HG03575 (cell line): ENCODE measurements at regions not wholly inside any gene's neighbourhood (a gene's known extent, or its start where the extent isn't known, plus 50 kb on each side); places are given as distances from the start of the nearest gene placed in this dataset.
"Not testable (repeated sequence)": the region's sequence is repeated elsewhere in the genome, so short reads cannot be mapped to it uniquely, and the experiment has no call there.

Source experiments
- ATAC-seq: cut with Tn5 transposase; IDR thresholded peaks from one replicate; pipeline ENCODE4 v1.9.1; 2021; ENCODE audit not compliant: unreplicated experiment, insufficient number of reproducible peaks, low FRiP score; ENCODE audit errors: extremely low read depth

- ATAC-seq = not testable (repeated sequence)
Observed at GRCh38 chr9:3733527-3734262, 207.9 kb upstream of the RFX3 start.

DNA sequence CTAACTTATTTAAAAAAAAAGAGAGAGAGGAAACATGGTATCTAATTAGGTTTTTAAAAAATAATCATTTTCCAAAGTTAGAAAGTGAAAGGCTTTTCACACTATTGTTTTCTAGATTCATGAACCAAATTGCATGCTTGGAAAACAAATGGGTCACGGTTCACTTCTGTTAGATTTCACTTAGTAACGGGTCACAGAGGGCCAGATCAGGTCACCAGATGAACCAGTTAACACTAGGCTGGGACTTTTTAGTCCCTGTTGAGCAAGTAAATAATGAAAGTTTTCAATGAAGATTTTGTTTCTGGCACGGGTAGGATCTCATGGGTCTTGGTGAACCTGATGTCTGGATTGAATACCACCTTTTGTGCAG is 207.2 kb upstream of the RFX3 start:
- no peak for ATAC-seq

GRCh38 chr9:3732077-3733038 is 206.6 kb upstream of the RFX3 start:
- ATAC-seq = peak; percentile 86

GRCh38 chr9:3730511-3730922 is 204.7 kb upstream of the RFX3 start:
- ATAC-seq = no peak

DNA sequence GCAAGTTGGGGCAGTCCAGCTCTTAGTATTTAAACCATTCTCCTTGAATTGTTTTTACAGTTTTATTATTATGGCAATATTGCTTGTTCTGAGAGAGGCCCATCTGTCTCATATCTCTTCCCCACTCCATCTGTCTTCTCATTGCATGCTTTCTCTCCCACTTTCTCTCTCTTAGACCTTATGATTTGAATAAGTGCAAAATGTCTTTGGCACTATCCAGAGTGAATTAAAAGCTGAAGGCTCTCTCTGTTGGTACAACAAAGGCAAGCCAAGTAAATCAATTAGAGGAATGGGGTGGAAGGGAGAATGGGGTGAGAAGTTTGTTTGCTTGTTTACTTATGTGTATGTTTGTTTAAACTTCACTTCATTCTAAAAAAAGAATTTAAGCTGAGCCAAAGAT is 195.3 kb upstream of the RFX3 start:
- ATAC-seq = no peak

GRCh38 chr9:3719286-3719685 is 193.5 kb upstream of the RFX3 start:
- ATAC-seq = no peak

DNA sequence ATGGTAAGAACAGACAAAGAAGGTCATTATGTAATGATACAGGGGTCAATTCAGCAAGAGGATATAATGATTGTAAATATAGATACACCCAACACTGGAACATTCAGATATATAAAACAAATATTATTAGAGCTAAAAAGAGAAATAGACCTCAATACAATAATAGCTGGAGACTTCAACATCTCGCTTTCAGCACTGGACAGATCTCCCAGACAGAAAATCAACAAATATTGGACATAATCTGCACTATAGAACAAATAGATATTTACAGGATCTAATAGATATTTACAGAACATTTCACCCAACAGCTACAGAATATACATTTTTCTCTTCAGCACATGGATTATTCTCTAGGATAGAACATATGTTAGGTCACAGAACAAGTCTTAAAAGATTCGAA is 190.6 kb upstream of the RFX3 start:
- no peak for ATAC-seq

GRCh38 chr9:3708751-3709150 is 182.9 kb upstream of the RFX3 start:
- no peak for ATAC-seq

DNA sequence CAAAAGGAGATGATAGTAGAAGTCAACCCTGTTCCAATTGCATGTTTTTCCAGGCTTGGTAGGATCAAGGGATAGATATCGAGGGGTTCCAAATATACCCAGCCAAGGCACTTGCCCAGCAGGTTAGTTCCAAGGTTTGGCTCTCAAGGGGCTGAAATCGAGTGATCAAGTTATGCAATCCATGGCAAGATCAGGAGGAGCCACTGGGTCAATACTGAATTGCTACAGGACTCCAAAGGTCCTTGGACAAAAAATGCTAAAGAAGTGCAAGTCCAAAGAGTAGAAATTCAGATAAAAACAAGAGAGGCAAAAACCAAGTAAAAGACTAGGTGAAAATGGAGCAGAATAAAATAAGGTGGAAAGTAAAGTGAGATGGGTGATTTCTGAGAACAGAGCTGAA is 179.1 kb upstream of the RFX3 start:
- ATAC-seq = no peak

DNA sequence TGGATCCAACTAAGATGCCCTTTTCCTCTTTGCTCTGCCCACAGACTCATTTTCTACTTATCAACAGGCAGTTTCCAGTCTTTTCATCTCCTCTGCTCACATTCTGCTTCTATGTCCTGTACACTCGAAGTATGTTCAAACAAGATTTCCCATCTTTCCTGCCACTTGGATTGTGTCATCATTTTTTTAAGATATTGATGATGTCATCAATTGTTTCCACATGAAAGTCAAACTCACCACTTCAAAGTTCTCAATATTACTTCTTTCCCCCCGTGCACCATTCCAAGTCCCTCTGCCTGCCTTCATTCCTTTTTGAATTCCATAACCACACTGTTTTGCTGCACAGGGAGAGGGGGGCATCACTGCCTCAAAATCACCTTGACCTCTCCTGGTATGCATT is 175.0 kb upstream of the RFX3 start:
- no peak for ATAC-seq

DNA sequence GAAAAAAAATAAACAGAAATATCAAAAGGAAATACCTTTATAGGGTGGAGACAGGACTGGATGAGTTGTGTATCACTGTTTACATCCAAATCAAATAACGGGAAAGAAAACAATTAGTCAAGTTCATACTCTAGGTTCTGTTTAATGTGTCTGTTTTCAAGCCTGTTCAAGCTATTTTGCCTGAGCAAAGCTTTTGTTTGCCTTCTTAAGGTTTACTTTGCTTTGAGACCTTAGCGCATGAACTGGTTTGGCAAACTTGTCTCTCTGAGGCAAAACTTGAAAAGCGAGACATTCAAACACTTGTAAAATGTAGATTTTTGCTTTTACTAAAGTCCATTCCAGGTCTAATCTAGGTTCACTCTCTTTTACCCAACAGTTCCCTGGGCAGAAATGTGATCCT is 174.1 kb upstream of the RFX3 start:
- no peak for ATAC-seq

DNA sequence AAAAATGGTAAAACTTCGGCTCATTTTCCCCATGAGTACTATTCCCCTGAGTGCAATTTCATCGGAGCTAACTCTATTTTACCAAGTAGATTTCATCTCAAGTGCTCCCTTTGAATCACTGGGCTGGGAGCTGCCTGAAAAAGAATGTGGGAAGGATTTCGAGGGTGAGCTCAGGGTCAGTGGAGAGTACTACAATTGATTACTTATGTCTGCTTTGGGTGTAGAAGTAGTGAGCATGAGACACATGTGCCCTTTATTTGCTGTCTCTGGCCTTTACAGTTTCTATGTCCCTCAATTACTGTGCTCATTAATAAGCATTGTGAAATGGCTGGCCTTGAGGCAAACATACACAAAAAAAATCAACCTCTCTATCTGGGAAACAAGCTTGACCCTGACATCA is 172.7 kb upstream of the RFX3 start:
- no peak for ATAC-seq

GRCh38 chr9:3698076-3698475 is 172.3 kb upstream of the RFX3 start:
- no peak for ATAC-seq

GRCh38 chr9:3696368-3696767 is 170.6 kb upstream of the RFX3 start:
- ATAC-seq = no peak

- ATAC-seq = no peak
Observed at GRCh38 chr9:3692606-3693005, 166.8 kb upstream of the RFX3 start.

- no peak for ATAC-seq
Observed at GRCh38 chr9:3689555-3689954, 163.8 kb upstream of the RFX3 start.

GRCh38 chr9:3687145-3687544 is 161.3 kb upstream of the RFX3 start:
- ATAC-seq = no peak

GRCh38 chr9:3682186-3682585 is 156.4 kb upstream of the RFX3 start:
- no peak for ATAC-seq

- no peak for ATAC-seq
Observed at GRCh38 chr9:3677541-3677940, 151.7 kb upstream of the RFX3 start.

DNA sequence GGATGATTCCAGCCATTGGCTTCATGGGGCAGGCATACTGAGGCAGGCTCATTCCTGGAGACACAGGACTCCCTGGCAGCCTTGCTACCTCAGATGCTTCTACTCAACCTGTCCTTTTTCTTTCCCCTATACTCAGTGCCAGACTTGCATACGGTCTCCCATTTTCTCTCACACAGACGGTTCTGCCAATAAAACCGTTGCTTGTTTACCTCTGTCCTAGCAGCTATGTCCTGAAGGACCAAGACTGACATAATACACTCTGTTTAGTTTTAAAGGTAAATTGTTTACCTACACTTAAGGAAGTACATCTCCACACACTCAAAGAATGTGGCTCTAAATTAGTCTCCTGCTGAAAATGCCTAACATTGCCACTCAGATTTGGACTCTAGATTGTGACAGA is 151.0 kb upstream of the RFX3 start:
- ATAC-seq = no peak
